Heart left ventricle (tissue), 13 donors: ENCODE measurements at regions not wholly inside any gene's neighbourhood (a gene's known extent, or its start where the extent isn't known, plus 50 kb on each side); places are given as distances from the start of the nearest gene placed in this dataset.

ENCODE experiments used
- POLR2A ChIP-seq, 2 donors: fragments of 450-650 bp; IDR thresholded peaks; one replicate each; pipeline ENCODE4 v1.6.1; 2017; ENCODE audit warnings: antibody characterized with exemption in 2 of 2, mild to moderate bottlenecking in 2 of 2, moderate library complexity in 2 of 2
- TF ChIP-seq, protein P1 (sequence below), 12 donors: fragments of 200-600 bp; sonication (generic) in 4 of 12; IDR thresholded peaks; one replicate each; pipeline versions ENCODE4 v1.5.0 to v1.8.0; 2018 to 2022; ENCODE audit warnings: antibody characterized with exemption in 12 of 12, mild to moderate bottlenecking in 5 of 12
- donor health status: ischemic (EF 13 %, LVEDD 7.1; RV severe dilation, severe dysfunction).
- donor health status: DM: no; HTN: yes; CAD: no.
- donor health status: DM: no; HTN: no; CAD: no.
- donor health status: ischemic (EF 25% LVEDD 6.9; RV normal size, moderate dysfunction).
- donor health status: ischemic (EF 25% LVEDD 5.7; RV mildly dilated, moderate dysfunction).
- donor health status: ischemic (EF 35%, LVEDD 5.7; RV mildly dilated, moderate dysfunction).
- donor health status: nonischemic (EF 11% LVEDD 7.7; RV severe dilation, severe dysfunction).
- donor health status: DM: yes; HTN: yes; CAD: no.
- donor health status: PGD.
- donor health status: ischemic (EF 29% LVEDD 5.4; RV normal size, mild dysfunction).
- donor health status: nonischemic (EF 23%, LVEDD 6.1; RV moderate dilation, normal function).

DNA sequence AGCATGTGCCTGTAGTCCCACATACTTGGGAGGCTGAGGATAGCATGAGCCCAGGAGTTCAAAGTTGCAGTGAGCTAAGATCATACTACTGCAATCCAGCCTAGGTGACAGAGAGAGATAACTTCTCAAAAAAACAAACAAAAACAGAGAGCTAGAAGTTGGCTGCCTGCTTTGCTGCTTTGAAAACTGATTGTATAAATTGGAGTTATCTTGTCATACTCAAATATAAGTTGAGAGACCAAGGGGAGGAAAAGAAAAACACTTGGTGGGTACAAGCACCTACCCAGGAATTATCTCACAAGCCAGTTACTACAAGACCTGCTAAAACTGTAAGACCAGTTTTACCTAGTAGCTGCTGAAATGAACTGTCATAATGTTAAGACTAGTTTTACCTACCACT, 112.5 kb upstream of the SKAP2 start:
- TF ChIP-seq, protein P1, sequence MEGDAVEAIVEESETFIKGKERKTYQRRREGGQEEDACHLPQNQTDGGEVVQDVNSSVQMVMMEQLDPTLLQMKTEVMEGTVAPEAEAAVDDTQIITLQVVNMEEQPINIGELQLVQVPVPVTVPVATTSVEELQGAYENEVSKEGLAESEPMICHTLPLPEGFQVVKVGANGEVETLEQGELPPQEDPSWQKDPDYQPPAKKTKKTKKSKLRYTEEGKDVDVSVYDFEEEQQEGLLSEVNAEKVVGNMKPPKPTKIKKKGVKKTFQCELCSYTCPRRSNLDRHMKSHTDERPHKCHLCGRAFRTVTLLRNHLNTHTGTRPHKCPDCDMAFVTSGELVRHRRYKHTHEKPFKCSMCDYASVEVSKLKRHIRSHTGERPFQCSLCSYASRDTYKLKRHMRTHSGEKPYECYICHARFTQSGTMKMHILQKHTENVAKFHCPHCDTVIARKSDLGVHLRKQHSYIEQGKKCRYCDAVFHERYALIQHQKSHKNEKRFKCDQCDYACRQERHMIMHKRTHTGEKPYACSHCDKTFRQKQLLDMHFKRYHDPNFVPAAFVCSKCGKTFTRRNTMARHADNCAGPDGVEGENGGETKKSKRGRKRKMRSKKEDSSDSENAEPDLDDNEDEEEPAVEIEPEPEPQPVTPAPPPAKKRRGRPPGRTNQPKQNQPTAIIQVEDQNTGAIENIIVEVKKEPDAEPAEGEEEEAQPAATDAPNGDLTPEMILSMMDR (IDR thresholded peaks at IDR 0.05) = no peak
- no peak for TF ChIP-seq POLR2A (IDR thresholded peaks at IDR 0.05)
